SK-N-SH treated with all-trans-retinoic acid at 6 μM for 48 hours (cell line): ENCODE measurements at regions not wholly inside any gene's neighbourhood (a gene's known extent, or its start where the extent isn't known, plus 50 kb on each side); places are given as distances from the start of the nearest gene placed in this dataset.

Experiments used
- ATAC-seq: fragments of 200-7000 bp; cut with Tn5 transposase; 3 replicates; pipeline ENCODE4 v1.9.1; 2020; ENCODE audit warnings: mild to moderate bottlenecking, moderate library complexity
- ARNTL ChIP-seq: fragments of 450-650 bp; formaldehyde crosslinking; IDR thresholded peaks from 2 replicates; pipeline ENCODE4 v1.5.0; 2020; ENCODE audit warnings: low read depth, mild to moderate bottlenecking, moderate library complexity, borderline replicate concordance
- BACH2 ChIP-seq: fragments of 250-450 bp; sonication (Bioruptor Pico); IDR thresholded peaks from 2 replicates; pipeline ENCODE4 v1.9.0; 2021; ENCODE audit warnings: mild to moderate bottlenecking, borderline replicate concordance
- CSDC2 ChIP-seq: fragments of 250-450 bp; sonication (Bioruptor Pico); IDR thresholded peaks from 2 replicates; pipeline ENCODE4 v1.5.0; 2020; ENCODE audit warnings: mild to moderate bottlenecking, moderate library complexity
- CSRNP3 ChIP-seq: fragments of 250-450 bp; sonication (Bioruptor Pico); IDR thresholded peaks from 2 replicates; pipeline ENCODE4 v1.5.1; 2021; ENCODE audit warnings: mild to moderate bottlenecking, moderate library complexity
- ESRRG ChIP-seq: fragments of 250-450 bp; sonication (Bioruptor Pico); IDR thresholded peaks from 2 replicates; pipeline ENCODE4 v1.6.1; 2021; ENCODE audit warnings: mild to moderate bottlenecking
- GLIS3 ChIP-seq: fragments of 250-450 bp; sonication (Bioruptor Pico); IDR thresholded peaks from 2 replicates; pipeline ENCODE4 v1.5.0; 2020; ENCODE audit warnings: mild to moderate bottlenecking, moderate library complexity
- ISL1 ChIP-seq: fragments of 250-450 bp; sonication (Bioruptor Pico); IDR thresholded peaks from 2 replicates; pipeline ENCODE4 v2.1.2; 2022; ENCODE audit warnings: mild to moderate bottlenecking, moderate library complexity
- OSR1 ChIP-seq: fragments of 250-450 bp; sonication (Bioruptor Pico); IDR thresholded peaks from 2 replicates; pipeline ENCODE4 v1.8.0; 2022; ENCODE audit warnings: moderate library complexity, mild to moderate bottlenecking, inconsistent platforms
- POU6F1 ChIP-seq: fragments of 250-450 bp; sonication (Bioruptor Pico); IDR thresholded peaks from 2 replicates; pipeline ENCODE4 v1.8.0; 2021; ENCODE audit warnings: low read depth, mild to moderate bottlenecking, moderate library complexity, borderline replicate concordance
- PPARA ChIP-seq: fragments of 250-450 bp; sonication (Bioruptor Pico); IDR thresholded peaks from 2 replicates; pipeline ENCODE4 v1.5.0; 2020; ENCODE audit warnings: mild to moderate bottlenecking, borderline replicate concordance
- RARB ChIP-seq: fragments of 250-450 bp; sonication (Bioruptor Pico); IDR thresholded peaks from 2 replicates; pipeline ENCODE4 v1.8.0; 2021; ENCODE audit warnings: mild to moderate bottlenecking, moderate library complexity
- SNAI2 ChIP-seq: fragments of 250-450 bp; sonication (Bioruptor Pico); IDR thresholded peaks from 2 replicates; pipeline ENCODE4 v1.5.0; 2020; ENCODE audit warnings: mild to moderate bottlenecking, moderate library complexity
- TCF4 ChIP-seq: fragments of 250-450 bp; sonication (Bioruptor Pico); IDR thresholded peaks from 2 replicates; pipeline ENCODE4 v1.8.0; 2021; ENCODE audit warnings: mild to moderate bottlenecking, moderate library complexity, borderline replicate concordance
- TOX ChIP-seq: fragments of 250-450 bp; sonication (Bioruptor Pico); IDR thresholded peaks from 2 replicates; pipeline ENCODE4 v1.8.0; 2021; ENCODE audit warnings: mild to moderate bottlenecking, moderate library complexity, borderline replicate concordance
- ZC3H10 ChIP-seq: fragments of 250-450 bp; sonication (Bioruptor Pico); IDR thresholded peaks from 2 replicates; pipeline ENCODE4 v1.5.1; 2021; ENCODE audit warnings: mild to moderate bottlenecking, moderate library complexity
- ZFP3 ChIP-seq: fragments of 250-450 bp; sonication (Bioruptor Pico); IDR thresholded peaks from 2 replicates; pipeline ENCODE4 v1.5.0; 2020; ENCODE audit warnings: mild to moderate bottlenecking, moderate library complexity
- ZFP30 ChIP-seq: fragments of 450-650 bp; formaldehyde crosslinking; IDR thresholded peaks from 2 replicates; pipeline ENCODE4 v1.5.0; 2022; ENCODE audit warnings: mild to moderate bottlenecking, moderate library complexity
- ZNF565 ChIP-seq: fragments of 450-650 bp; formaldehyde crosslinking; conservative IDR thresholded peaks from 2 replicates; pipeline ENCODE4 v1.5.0; 2020; ENCODE audit warnings: low read depth, mild to moderate bottlenecking, moderate library complexity
- ZNF70 ChIP-seq: fragments of 450-650 bp; formaldehyde crosslinking; IDR thresholded peaks from 2 replicates; pipeline ENCODE4 v1.5.0; 2020; ENCODE audit warnings: mild to moderate bottlenecking, moderate library complexity
- ZNF8 ChIP-seq: fragments of 450-650 bp; formaldehyde crosslinking; IDR thresholded peaks from 2 replicates; pipeline ENCODE4 v1.5.0; 2020; ENCODE audit warnings: mild to moderate bottlenecking, moderate library complexity
- TF ChIP-seq, protein P1 (sequence below): fragments of 250-450 bp; sonication (Bioruptor Pico); IDR thresholded peaks from 2 replicates; pipeline ENCODE4 v1.5.1; 2020; ENCODE audit warnings: low read depth, mild to moderate bottlenecking, moderate library complexity
- TF ChIP-seq, protein P2 (sequence below): fragments of 250-450 bp; sonication (Bioruptor Pico); IDR thresholded peaks from 2 replicates; pipeline ENCODE4 v1.8.0; 2020; ENCODE audit warnings: mild to moderate bottlenecking, moderate library complexity, borderline replicate concordance

DNA sequence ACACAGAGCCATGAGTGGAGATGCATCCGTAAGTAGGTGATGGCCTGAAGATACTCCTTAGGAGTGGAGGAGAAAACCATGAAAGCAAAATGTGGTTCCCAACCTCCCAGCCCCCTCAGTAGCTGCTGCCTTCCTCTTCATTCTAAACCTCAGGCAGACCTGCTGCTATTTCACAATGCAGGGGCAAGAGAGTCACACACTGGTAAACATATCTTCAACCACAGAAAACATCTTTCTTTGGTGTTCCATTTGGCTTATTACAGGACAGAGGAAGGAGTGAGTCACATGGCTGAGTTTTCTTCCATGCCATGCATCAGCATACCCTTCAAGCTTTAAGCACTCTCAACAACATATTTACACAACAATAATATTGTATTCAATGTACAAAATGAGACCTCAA is 342.1 kb downstream of the BMPER start:
- TF ChIP-seq, protein P1, sequence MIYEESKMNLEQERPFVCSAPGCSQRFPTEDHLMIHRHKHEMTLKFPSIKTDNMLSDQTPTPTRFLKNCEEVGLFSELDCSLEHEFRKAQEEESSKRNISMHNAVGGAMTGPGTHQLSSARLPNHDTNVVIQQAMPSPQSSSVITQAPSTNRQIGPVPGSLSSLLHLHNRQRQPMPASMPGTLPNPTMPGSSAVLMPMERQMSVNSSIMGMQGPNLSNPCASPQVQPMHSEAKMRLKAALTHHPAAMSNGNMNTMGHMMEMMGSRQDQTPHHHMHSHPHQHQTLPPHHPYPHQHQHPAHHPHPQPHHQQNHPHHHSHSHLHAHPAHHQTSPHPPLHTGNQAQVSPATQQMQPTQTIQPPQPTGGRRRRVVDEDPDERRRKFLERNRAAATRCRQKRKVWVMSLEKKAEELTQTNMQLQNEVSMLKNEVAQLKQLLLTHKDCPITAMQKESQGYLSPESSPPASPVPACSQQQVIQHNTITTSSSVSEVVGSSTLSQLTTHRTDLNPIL (CRISPR knock-in tag): no peak
- TF ChIP-seq TCF4 (CRISPR knock-in tag): no peak
- no peak for TF ChIP-seq ARNTL
- no peak for TF ChIP-seq GLIS3 (CRISPR knock-in tag)
- TF ChIP-seq OSR1: no peak
- TF ChIP-seq BACH2: no peak
- TF ChIP-seq ZFP3 (CRISPR knock-in tag): no peak
- no peak for TF ChIP-seq ZNF565 (CRISPR knock-in tag)
- no peak for TF ChIP-seq ZNF70 (CRISPR knock-in tag)
- TF ChIP-seq CSRNP3 (CRISPR knock-in tag): no peak
- no peak for TF ChIP-seq ZNF8
- no peak for TF ChIP-seq ISL1 (CRISPR knock-in tag)
- TF ChIP-seq SNAI2 (CRISPR knock-in tag): no peak
- no peak for TF ChIP-seq CSDC2 (CRISPR knock-in tag)
- no peak for TF ChIP-seq RARB (CRISPR knock-in tag)

GRCh38 chr7:34249192-34249591 is 343.9 kb downstream of the BMPER start:
- TF ChIP-seq, protein P1 (CRISPR knock-in tag): no peak
- TF ChIP-seq ZNF8 (no peak), POU6F1 (CRISPR knock-in tag) (no peak), ESRRG (CRISPR knock-in tag) (no peak), CSDC2 (CRISPR knock-in tag) (no peak), TCF4 (CRISPR knock-in tag) (no peak), RARB (CRISPR knock-in tag) (no peak), ARNTL (no peak), TOX (CRISPR knock-in tag) (no peak), SNAI2 (CRISPR knock-in tag) (no peak), OSR1 (no peak), BACH2 (no peak), ZC3H10 (no peak), ZNF70 (CRISPR knock-in tag) (no peak)
- TF ChIP-seq, all 23 proteins: peak for 0

More for the DNA sequence above, 342.1 kb downstream of the BMPER start:
- no peak for ATAC-seq

GRCh38 chr7:34260279-34260678 is 354.9 kb downstream of the BMPER start:
- peak; percentile 99 for ATAC-seq
- TF ChIP-seq GLIS3 (CRISPR knock-in tag): no peak
- no peak for TF ChIP-seq CSRNP3 (CRISPR knock-in tag)
- TF ChIP-seq ESRRG (CRISPR knock-in tag): no peak
- TF ChIP-seq ZFP30 (CRISPR knock-in tag): no peak
- TF ChIP-seq SNAI2 (CRISPR knock-in tag): no peak
- TF ChIP-seq RARB (CRISPR knock-in tag): no peak
- TF ChIP-seq ISL1 (CRISPR knock-in tag): no peak
- no peak for TF ChIP-seq ZNF8

More at GRCh38 chr7:34249192-34249591, 343.9 kb downstream of the BMPER start:
- ATAC-seq: peak; percentile 61

- TF ChIP-seq ZFP3 (CRISPR knock-in tag) (no peak), ARNTL (no peak), TCF4 (CRISPR knock-in tag) (no peak), CSDC2 (CRISPR knock-in tag) (no peak), ZNF8 (no peak), GLIS3 (CRISPR knock-in tag) (no peak), ISL1 (CRISPR knock-in tag) (no peak), RARB (CRISPR knock-in tag) (no peak), BACH2 (no peak), ZFP30 (CRISPR knock-in tag) (no peak), POU6F1 (CRISPR knock-in tag) (no peak), OSR1 (no peak), PPARA (CRISPR knock-in tag) (no peak)
- TF ChIP-seq, protein P2, sequence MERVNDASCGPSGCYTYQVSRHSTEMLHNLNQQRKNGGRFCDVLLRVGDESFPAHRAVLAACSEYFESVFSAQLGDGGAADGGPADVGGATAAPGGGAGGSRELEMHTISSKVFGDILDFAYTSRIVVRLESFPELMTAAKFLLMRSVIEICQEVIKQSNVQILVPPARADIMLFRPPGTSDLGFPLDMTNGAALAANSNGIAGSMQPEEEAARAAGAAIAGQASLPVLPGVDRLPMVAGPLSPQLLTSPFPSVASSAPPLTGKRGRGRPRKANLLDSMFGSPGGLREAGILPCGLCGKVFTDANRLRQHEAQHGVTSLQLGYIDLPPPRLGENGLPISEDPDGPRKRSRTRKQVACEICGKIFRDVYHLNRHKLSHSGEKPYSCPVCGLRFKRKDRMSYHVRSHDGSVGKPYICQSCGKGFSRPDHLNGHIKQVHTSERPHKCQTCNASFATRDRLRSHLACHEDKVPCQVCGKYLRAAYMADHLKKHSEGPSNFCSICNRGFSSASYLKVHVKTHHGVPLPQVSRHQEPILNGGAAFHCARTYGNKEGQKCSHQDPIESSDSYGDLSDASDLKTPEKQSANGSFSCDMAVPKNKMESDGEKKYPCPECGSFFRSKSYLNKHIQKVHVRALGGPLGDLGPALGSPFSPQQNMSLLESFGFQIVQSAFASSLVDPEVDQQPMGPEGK (CRISPR knock-in tag): no peak
- ATAC-seq: no peak
These were observed 357.8 kb downstream of the BMPER start for GRCh38 chr7:34263168-34263567.
